ENCODE measurements at regions not wholly inside any gene's neighbourhood (a gene's known extent, or its start where the extent isn't known, plus 50 kb on each side); places are given as distances from the start of the nearest gene placed in this dataset.

DNA sequence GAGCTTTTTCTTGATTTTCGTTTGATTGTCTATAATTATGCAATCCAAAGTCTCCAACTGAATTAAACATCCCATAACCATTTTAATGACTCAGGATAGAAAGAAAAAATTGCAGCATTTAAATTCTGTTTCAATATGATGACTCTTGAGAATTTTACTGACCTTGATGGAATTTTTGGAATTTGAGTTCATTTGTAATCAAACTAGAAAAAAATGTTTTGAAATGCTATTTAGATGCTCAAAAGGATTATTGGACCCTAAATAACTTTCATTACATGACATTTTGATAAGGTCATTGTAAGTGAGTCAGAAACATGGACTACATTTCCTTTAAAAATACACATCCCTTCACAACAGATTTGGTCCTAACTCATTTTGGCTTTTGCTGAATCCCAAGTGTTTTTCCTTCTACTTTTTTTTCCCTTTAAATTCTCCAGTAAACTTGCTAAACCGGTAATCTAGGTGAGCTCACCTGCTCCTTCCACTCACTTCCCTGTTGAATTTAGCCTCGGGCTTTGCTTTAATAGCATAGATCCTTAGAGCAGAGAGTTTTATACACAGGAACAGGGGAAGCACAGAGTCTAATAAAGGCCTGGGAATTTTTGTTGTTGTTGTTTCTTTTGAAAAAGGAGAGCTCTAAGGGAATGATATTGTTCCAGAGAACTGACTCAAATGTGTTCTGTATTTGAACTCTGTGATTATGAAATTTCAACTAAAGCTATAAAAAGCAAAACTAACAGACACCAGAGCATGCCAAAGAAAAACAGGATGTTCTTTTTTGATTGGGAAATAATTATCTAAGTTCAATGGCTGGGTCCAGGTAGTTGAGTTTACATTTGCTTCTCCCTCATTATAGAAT lies 1088.2 kb upstream of the CITED2 start:
- H3K4me1 ChIP-seq (ENCODE audit: insufficient read depth, low read length) = peaks cover 10% of the 10 kb centered on the region
- Mint-ChIP-seq H3K27ac (ENCODE audit: unreplicated experiment) (peak overlapping the region; percentile 77), H3K36me3 (ENCODE audit: low read depth, unreplicated experiment) (peaks cover 3% of the 10 kb centered on the region), H3K9me3 (ENCODE audit: unreplicated experiment) (peaks cover 3% of the 10 kb centered on the region), H3K27me3 (ENCODE audit: low read depth, unreplicated experiment) (no peaks in the 10 kb centered on the region), H3K4me3 (ENCODE audit: unreplicated experiment) (no peak overlapping the region), H3K4me1 (ENCODE audit: low read depth, unreplicated experiment) (peaks cover 4% of the 10 kb centered on the region)
- H3K9ac ChIP-seq (ENCODE audit: low read length) = peak overlapping the region; percentile 25
- no peak overlapping the region for H3K4me3 ChIP-seq (ENCODE audit: insufficient read depth, low read depth, low read length)
- peak overlapping the region; percentile 57 for H3K27ac ChIP-seq (ENCODE audit: low read depth, low read length)
- no peaks in the 10 kb centered on the region for H3K9me3 ChIP-seq (ENCODE audit: insufficient read depth, low read depth, low read length)
- peak overlapping the region; percentile 33 for H2AFZ ChIP-seq (ENCODE audit: low read depth, low read length)
- H4K20me1 ChIP-seq (ENCODE audit: insufficient read depth, low read length) = no peaks in the 10 kb centered on the region
- peak overlapping the region; percentile 47 for H3K4me2 ChIP-seq (ENCODE audit: low read length)
- TF ChIP-seq CTCF (IDR thresholded peaks at IDR 0.05; ENCODE audit: insufficient read depth, low read depth, low read length) = no peak
- TF ChIP-seq EZH2 (IDR thresholded peaks at IDR 0.05; ENCODE audit: insufficient read depth, low read length) = no peak
- H3K27me3 ChIP-seq (ENCODE audit: insufficient read depth, low read length) = no peaks in the 10 kb centered on the region
- no peaks in the 10 kb centered on the region for H3K79me2 ChIP-seq (ENCODE audit: insufficient read depth, low read length)
- H3K36me3 ChIP-seq (ENCODE audit: insufficient read depth, low read length) = no peaks in the 10 kb centered on the region
- DNase-seq (ENCODE audit: low read depth) (peak; percentile 36), FAIRE-seq (peak; percentile 70)

GRCh38 chr6:140462076-140462452 lies 1087.6 kb upstream of the CITED2 start:
- peaks cover 3% of the 10 kb centered on the region for H3K9me3 Mint-ChIP-seq (ENCODE audit: unreplicated experiment)
- peak overlapping the region; percentile 24 for H3K27ac ChIP-seq (ENCODE audit: low read depth, low read length)
- H3K9me3 ChIP-seq (ENCODE audit: insufficient read depth, low read depth, low read length) = no peaks in the 10 kb centered on the region
- no peaks in the 10 kb centered on the region for H4K20me1 ChIP-seq (ENCODE audit: insufficient read depth, low read length)
- H2AFZ ChIP-seq (ENCODE audit: low read depth, low read length) = no peak overlapping the region
- no peaks in the 10 kb centered on the region for H3K36me3 ChIP-seq (ENCODE audit: insufficient read depth, low read length)
- H3K4me3 Mint-ChIP-seq (ENCODE audit: unreplicated experiment) = no peak overlapping the region
- no peak overlapping the region for H3K9ac ChIP-seq (ENCODE audit: low read length)
- peaks cover 4% of the 10 kb centered on the region for H3K4me1 Mint-ChIP-seq (ENCODE audit: low read depth, unreplicated experiment)
- TF ChIP-seq CTCF (IDR thresholded peaks at IDR 0.05; ENCODE audit: insufficient read depth, low read depth, low read length) (no peak), EZH2 (IDR thresholded peaks at IDR 0.05; ENCODE audit: insufficient read depth, low read length) (no peak)
- no peak overlapping the region for H3K27ac Mint-ChIP-seq (ENCODE audit: unreplicated experiment)
- peaks cover 3% of the 10 kb centered on the region for H3K36me3 Mint-ChIP-seq (ENCODE audit: low read depth, unreplicated experiment)
- no peaks in the 10 kb centered on the region for H3K27me3 Mint-ChIP-seq (ENCODE audit: low read depth, unreplicated experiment)
- peaks cover 10% of the 10 kb centered on the region for H3K4me1 ChIP-seq (ENCODE audit: insufficient read depth, low read length)
- FAIRE-seq = peak; percentile 9
- no peak for DNase-seq (ENCODE audit: low read depth)
- H3K4me2 ChIP-seq (ENCODE audit: low read length) = no peak overlapping the region
- H3K4me3 ChIP-seq (ENCODE audit: insufficient read depth, low read depth, low read length) = no peak overlapping the region
- no peaks in the 10 kb centered on the region for H3K27me3 ChIP-seq (ENCODE audit: insufficient read depth, low read length)
- no peaks in the 10 kb centered on the region for H3K79me2 ChIP-seq (ENCODE audit: insufficient read depth, low read length)

DNA sequence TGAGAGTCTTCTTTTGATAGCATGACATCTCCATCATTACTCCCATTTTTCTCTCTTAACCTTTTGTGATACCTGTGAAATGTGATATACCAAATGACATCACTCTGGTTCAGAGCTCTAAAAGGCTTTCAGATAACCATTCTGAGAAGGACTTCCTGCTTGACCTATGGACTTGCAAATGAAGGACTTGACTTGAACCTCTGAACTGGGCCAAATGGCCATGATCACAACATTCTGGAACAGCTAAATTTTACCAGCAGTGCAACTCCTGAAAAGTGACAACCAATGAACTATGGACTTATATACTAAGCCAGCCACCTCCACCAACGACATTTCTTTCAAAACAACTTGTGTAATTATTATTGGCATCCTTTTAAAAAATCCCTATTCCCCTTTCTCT lies 1085.8 kb upstream of the CITED2 start:
- no peak overlapping the region for H3K9ac ChIP-seq (ENCODE audit: low read length)
- Mint-ChIP-seq H3K27ac (ENCODE audit: unreplicated experiment) (no peak overlapping the region), H3K27me3 (ENCODE audit: low read depth, unreplicated experiment) (no peaks in the 10 kb centered on the region), H3K4me1 (ENCODE audit: low read depth, unreplicated experiment) (peaks cover 4% of the 10 kb centered on the region), H3K9me3 (ENCODE audit: unreplicated experiment) (peaks cover 2% of the 10 kb centered on the region), H3K4me3 (ENCODE audit: unreplicated experiment) (no peak overlapping the region), H3K36me3 (ENCODE audit: low read depth, unreplicated experiment) (no peaks in the 10 kb centered on the region)
- H3K27ac ChIP-seq (ENCODE audit: low read depth, low read length) = no peak overlapping the region
- no peak overlapping the region for H2AFZ ChIP-seq (ENCODE audit: low read depth, low read length)
- no peaks in the 10 kb centered on the region for H3K9me3 ChIP-seq (ENCODE audit: insufficient read depth, low read depth, low read length)
- TF ChIP-seq CTCF (IDR thresholded peaks at IDR 0.05; ENCODE audit: insufficient read depth, low read depth, low read length) (no peak), EZH2 (IDR thresholded peaks at IDR 0.05; ENCODE audit: insufficient read depth, low read length) (no peak)
- peaks cover 10% of the 10 kb centered on the region for H3K4me1 ChIP-seq (ENCODE audit: insufficient read depth, low read length)
- no peaks in the 10 kb centered on the region for H3K36me3 ChIP-seq (ENCODE audit: insufficient read depth, low read length)
- DNase-seq (ENCODE audit: low read depth) (no peak), FAIRE-seq (no peak)
- no peak overlapping the region for H3K4me2 ChIP-seq (ENCODE audit: low read length)
- no peaks in the 10 kb centered on the region for H3K79me2 ChIP-seq (ENCODE audit: insufficient read depth, low read length)
- H3K27me3 ChIP-seq (ENCODE audit: insufficient read depth, low read length) = no peaks in the 10 kb centered on the region
- H4K20me1 ChIP-seq (ENCODE audit: insufficient read depth, low read length) = no peaks in the 10 kb centered on the region
- H3K4me3 ChIP-seq (ENCODE audit: insufficient read depth, low read depth, low read length) = no peak overlapping the region
